Ishikawa (cell line): ENCODE measurements at regions not wholly inside any gene's neighbourhood (a gene's known extent, or its start where the extent isn't known, plus 50 kb on each side); places are given as distances from the start of the nearest gene placed in this dataset.

ENCODE experiments used
- CEBPB ChIP-seq: IDR thresholded peaks from 2 replicates; pipeline ENCODE4 v1.6.1; 2012
- CREB1 ChIP-seq: IDR thresholded peaks from 2 replicates; pipeline ENCODE4 v1.6.1; 2012; ENCODE audit warnings: low read depth
- FOXM1 ChIP-seq: IDR thresholded peaks from 2 replicates; pipeline ENCODE4 v1.6.1; 2012; ENCODE audit warnings: low read depth, borderline replicate concordance
- MAX ChIP-seq: IDR thresholded peaks from 2 replicates; pipeline ENCODE4 v1.6.1; 2012
- NFIC ChIP-seq: IDR thresholded peaks from 2 replicates; pipeline ENCODE4 v1.6.1; 2012
- RAD21 ChIP-seq: IDR thresholded peaks from 2 replicates; pipeline ENCODE4 v1.6.1; 2012; ENCODE audit warnings: low read depth
- TAF1 ChIP-seq: IDR thresholded peaks from 2 replicates; pipeline ENCODE4 v1.6.1; 2012; ENCODE audit warnings: low read depth, mild to moderate bottlenecking
- YY1 ChIP-seq: IDR thresholded peaks from 2 replicates; pipeline ENCODE4 v1.6.1; 2012; ENCODE audit warnings: low read depth
- ZBTB7A ChIP-seq: IDR thresholded peaks from 2 replicates; pipeline ENCODE4 v1.6.1; 2012; ENCODE audit warnings: low read depth
- TF ChIP-seq, protein P1 (sequence below): IDR thresholded peaks from 2 replicates; pipeline ENCODE4 v1.6.1; 2012
- TF ChIP-seq, protein P2 (sequence below): IDR thresholded peaks from 2 replicates; pipeline ENCODE4 v1.6.1; 2012; ENCODE audit warnings: low read depth, mild to moderate bottlenecking

GRCh38 chr2:52452201-52452600, 1315.4 kb upstream of the CHAC2 start:
- TF ChIP-seq RAD21 = no peak
- TF ChIP-seq YY1 = no peak
- TF ChIP-seq CREB1 = no peak
- no peak for TF ChIP-seq ZBTB7A
- no peak for TF ChIP-seq TAF1
- TF ChIP-seq, protein P1, sequence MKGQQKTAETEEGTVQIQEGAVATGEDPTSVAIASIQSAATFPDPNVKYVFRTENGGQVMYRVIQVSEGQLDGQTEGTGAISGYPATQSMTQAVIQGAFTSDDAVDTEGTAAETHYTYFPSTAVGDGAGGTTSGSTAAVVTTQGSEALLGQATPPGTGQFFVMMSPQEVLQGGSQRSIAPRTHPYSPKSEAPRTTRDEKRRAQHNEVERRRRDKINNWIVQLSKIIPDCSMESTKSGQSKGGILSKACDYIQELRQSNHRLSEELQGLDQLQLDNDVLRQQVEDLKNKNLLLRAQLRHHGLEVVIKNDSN = no peak
- no peak for TF ChIP-seq MAX
- TF ChIP-seq, protein P2, sequence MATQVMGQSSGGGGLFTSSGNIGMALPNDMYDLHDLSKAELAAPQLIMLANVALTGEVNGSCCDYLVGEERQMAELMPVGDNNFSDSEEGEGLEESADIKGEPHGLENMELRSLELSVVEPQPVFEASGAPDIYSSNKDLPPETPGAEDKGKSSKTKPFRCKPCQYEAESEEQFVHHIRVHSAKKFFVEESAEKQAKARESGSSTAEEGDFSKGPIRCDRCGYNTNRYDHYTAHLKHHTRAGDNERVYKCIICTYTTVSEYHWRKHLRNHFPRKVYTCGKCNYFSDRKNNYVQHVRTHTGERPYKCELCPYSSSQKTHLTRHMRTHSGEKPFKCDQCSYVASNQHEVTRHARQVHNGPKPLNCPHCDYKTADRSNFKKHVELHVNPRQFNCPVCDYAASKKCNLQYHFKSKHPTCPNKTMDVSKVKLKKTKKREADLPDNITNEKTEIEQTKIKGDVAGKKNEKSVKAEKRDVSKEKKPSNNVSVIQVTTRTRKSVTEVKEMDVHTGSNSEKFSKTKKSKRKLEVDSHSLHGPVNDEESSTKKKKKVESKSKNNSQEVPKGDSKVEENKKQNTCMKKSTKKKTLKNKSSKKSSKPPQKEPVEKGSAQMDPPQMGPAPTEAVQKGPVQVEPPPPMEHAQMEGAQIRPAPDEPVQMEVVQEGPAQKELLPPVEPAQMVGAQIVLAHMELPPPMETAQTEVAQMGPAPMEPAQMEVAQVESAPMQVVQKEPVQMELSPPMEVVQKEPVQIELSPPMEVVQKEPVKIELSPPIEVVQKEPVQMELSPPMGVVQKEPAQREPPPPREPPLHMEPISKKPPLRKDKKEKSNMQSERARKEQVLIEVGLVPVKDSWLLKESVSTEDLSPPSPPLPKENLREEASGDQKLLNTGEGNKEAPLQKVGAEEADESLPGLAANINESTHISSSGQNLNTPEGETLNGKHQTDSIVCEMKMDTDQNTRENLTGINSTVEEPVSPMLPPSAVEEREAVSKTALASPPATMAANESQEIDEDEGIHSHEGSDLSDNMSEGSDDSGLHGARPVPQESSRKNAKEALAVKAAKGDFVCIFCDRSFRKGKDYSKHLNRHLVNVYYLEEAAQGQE = no peak
- no peak for TF ChIP-seq NFIC
- no peak for TF ChIP-seq FOXM1
- no peak for TF ChIP-seq CEBPB
